ENCODE measurements at regions not wholly inside any gene's neighbourhood (a gene's known extent, or its start where the extent isn't known, plus 50 kb on each side); places are given as distances from the start of the nearest gene placed in this dataset.

GRCh38 chr14:83473416-83474235 is 1940.0 kb upstream of the SEL1L start:
- no peak for DNase-seq

- no peak for DNase-seq
These were observed 1945.1 kb upstream of the SEL1L start for GRCh38 chr14:83478741-83479140.

GRCh38 chr14:83483063-83483462 is 1949.4 kb upstream of the SEL1L start:
- DNase-seq, result no peak

- DNase-seq, result no peak
These were observed 1951.9 kb upstream of the SEL1L start for GRCh38 chr14:83485591-83485990.

GRCh38 chr14:83491091-83491490 is 1957.4 kb upstream of the SEL1L start:
- DNase-seq, result no peak

GRCh38 chr14:83520837-83521236 is 1987.2 kb upstream of the SEL1L start:
- no peak for DNase-seq

GRCh38 chr14:83529531-83529930 is 1995.9 kb upstream of the SEL1L start:
- no peak for DNase-seq

GRCh38 chr14:83533734-83534133 is 1996.2 kb upstream of the FLRT2 start:
- no peak for DNase-seq

- DNase-seq, result no peak
These were observed 1994.9 kb upstream of the FLRT2 start for GRCh38 chr14:83534995-83535394.

GRCh38 chr14:83535444-83535843 is 1994.5 kb upstream of the FLRT2 start:
- DNase-seq, result no peak

GRCh38 chr14:83541147-83541546 is 1988.8 kb upstream of the FLRT2 start:
- no peak for DNase-seq

GRCh38 chr14:83548061-83548839 is 1981.7 kb upstream of the FLRT2 start:
- no peak for DNase-seq

GRCh38 chr14:83556065-83556464 is 1973.9 kb upstream of the FLRT2 start:
- DNase-seq, result no peak

- no peak for DNase-seq
These were observed 1973.0 kb upstream of the FLRT2 start for GRCh38 chr14:83556746-83557453.

- DNase-seq, result no peak
These were observed 1971.0 kb upstream of the FLRT2 start for GRCh38 chr14:83558946-83559345.

GRCh38 chr14:83559721-83560120 is 1970.2 kb upstream of the FLRT2 start:
- no peak for DNase-seq

GRCh38 chr14:83561261-83561660 is 1968.7 kb upstream of the FLRT2 start:
- DNase-seq, result peak in 1 of 14 donors; percentile 0

GRCh38 chr14:83566567-83566966 is 1963.4 kb upstream of the FLRT2 start:
- DNase-seq, result no peak

GRCh38 chr14:83568141-83568540 is 1961.8 kb upstream of the FLRT2 start:
- DNase-seq, result no peak

- DNase-seq, result no peak
These were observed 1954.6 kb upstream of the FLRT2 start for GRCh38 chr14:83575301-83575700.

GRCh38 chr14:83583201-83583600 is 1946.7 kb upstream of the FLRT2 start:
- DNase-seq, result no peak

- DNase-seq, result no peak
These were observed 1935.1 kb upstream of the FLRT2 start for GRCh38 chr14:83594874-83595273.

- DNase-seq, result no peak
These were observed 1922.3 kb upstream of the FLRT2 start for GRCh38 chr14:83607682-83608081.
